ENCODE measurements at regions not wholly inside any gene's neighbourhood (a gene's known extent, or its start where the extent isn't known, plus 50 kb on each side); places are given as distances from the start of the nearest gene placed in this dataset.
"Not testable (repeated sequence)": the region's sequence is repeated elsewhere in the genome, so short reads cannot be mapped to it uniquely, and the experiment has no call there.

DNA sequence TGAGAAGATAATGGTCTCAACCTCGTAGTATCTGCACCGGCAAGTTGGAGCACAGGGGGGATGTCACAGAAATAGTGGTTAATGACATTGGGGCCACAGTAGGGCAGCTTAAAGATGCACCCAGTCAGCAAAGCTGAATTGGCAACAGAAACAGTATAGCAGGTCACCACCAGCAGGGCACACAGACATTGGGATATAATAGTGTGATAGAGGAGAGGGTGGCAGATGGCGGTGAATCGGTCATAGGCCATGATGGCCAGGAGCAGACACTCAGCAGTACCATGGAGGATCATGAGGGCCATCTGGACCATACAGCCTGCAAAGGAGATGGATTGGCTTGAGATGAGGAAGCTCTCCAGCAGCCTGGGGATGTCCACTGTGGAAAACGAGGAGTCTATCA, 106.0 kb upstream of the OR9Q1 start:
- DNase-seq (ENCODE audit: low read depth in 3 of 3), result no peak

DNA sequence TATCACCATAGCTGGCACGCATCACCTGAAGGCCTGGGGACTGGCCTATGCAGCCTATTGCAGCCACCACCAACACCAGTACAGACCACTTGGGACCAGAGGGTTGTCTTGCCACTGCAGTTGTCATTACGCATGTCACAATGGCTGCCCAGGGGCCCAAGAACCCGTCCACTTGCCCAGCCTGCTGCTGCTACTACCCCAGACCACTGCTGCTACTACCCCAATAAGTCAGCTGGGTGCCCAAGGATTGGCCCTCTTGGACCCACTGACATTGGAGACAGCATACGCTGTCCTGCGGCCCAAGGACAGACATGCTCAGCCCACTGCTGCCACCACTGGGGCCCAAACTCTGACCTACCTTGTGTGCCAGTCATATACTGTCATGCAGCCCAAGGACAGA, 102.7 kb upstream of the OR9Q1 start:
- DNase-seq (ENCODE audit: low read depth in 3 of 3), result no peak

DNA sequence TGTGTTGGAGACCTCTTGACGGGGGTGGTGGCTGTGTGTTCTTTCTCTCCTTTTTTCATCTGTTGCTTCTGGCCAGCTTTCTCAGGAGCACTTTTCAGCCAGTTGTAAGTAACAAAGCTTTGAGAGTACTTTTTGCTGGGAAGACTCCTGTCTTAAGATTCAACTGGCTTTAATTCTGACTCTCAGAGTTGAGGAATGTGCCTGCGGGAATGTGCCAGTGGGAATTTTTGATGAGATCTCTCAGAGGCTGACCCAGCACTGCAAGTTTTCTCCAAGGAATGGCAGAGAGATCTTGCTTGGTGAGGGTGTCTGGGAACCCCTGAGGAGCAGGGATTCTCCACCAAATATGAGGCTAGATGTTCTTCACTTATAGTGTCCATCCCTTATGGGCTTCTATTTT, 91.6 kb upstream of the OR9Q1 start:
- no peak for DNase-seq (ENCODE audit: low read depth in 3 of 3)

DNA sequence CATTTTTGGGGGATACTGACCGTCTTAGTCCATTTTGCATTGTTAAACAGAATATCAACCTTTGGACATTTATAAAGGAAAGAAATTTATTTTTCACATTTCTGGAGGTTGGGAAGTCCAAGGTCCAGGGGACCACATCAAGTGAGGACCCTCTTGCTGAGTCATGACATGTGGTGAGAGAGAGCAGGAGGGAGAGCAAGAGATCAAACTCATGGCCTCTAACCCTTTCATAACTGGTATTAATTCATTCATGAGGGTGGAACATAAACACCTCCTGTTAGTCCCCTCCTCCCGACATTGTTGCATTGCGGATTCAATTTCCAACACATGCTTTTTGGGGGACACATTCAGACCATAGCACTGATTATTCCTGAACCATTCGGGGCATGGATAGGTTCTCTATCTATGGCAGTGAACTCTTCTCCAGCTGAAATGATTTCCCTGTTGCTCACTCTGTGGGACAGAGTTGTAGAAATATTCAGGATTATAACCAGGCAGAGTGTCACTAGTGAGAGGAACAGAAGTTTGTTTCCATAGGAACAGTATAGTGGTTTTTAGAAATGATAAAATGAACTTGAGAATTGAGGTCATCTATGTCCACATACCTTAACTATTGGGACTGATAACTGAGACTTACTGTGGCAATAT, 88.2 kb upstream of the OR9Q1 start:
- no peak for DNase-seq (ENCODE audit: low read depth in 3 of 3)

DNA sequence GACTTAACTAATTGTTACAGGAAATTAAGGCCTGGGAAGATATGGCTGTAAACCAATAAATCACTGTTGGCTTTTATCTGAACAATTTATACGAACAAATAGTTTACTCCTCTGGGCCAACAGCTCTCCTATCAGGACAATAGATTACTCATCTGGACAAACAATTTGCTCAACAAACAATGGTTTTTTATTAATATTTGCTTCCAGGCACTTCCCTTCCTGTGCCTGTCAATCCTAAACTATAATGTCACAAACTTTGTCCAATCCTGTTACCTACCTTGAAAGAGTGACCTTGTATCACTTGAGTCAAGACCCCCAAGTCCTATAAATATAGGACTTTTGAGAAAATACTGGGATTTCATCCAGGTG, 87.6 kb upstream of the OR9Q1 start:
- DNase-seq (ENCODE audit: low read depth in 3 of 3), result no peak

DNA sequence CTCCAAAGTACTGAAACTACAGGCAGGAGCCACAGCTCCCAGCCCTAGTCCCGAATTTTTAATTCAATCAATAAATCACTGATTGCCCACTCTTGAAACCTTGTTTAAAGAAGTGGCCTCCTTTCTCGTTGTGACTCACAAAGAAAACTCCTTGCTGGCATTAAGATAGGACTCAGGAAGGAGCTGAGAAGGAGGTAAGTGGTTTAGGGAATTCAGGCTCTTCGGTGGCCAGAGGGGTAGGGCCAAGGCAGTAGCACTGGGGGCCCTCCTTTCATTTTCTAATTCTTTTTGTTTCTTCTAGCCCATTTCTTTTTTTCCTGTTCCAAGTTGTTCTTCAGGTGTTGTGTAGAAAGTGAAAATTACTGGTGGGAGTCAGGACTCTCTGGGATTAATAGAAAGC, 86.2 kb upstream of the OR9Q1 start:
- no peak for DNase-seq (ENCODE audit: low read depth in 3 of 3)

DNA sequence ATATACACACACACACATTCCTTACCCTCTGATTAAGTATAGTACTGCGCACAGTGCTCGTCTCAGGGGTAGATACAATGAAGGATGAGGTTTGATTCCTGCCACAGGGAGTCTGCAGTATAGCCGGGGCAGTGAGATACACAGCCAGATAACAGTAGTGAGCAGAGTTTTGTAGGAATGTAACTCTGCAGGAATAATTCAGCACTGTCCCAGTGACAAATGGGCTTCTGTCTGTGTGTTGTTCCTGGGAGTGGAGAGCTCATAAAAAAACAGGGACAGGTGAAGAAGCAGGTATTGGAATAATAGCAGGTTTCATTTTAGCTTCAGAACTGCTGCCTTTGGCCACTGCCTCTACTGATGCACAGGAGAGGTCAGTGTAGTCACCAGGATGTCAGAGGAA, 85.3 kb upstream of the OR9Q1 start:
- DNase-seq (ENCODE audit: low read depth in 3 of 3), result no peak

DNA sequence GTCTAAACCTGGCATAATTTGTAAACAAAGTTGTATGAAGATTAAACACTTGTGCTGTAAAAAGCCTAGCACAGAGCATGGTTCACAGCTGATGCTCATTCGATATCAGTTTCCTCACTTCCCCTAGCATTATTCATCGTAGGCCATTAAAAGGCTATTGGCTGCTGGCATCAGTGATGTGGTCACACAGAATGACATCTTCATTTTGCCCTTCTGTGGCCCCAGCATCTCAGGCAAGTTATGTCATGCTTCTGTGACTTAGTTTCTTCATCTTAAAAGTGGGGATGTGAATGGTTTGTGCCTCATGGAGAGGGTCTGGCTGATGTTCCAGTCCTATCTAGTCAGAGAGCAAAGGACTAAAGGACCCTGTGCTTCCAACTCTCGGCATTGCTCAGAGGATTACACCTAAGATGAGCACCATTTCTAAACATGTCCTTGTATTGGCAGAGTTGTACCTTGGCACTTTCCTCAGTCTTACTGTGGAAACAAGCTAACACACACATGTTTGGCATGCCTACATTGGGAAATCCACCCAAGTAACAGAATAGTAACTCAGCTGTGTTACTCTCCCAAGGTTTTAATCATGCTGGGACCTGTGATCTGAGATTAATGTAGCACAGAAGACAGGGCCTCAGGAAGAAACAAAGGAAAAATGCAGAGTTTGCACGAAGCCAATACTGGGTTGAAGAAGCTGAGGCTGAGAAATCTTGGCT, 83.5 kb upstream of the OR9Q1 start:
- DNase-seq (ENCODE audit: low read depth in 3 of 3), result no peak

DNA sequence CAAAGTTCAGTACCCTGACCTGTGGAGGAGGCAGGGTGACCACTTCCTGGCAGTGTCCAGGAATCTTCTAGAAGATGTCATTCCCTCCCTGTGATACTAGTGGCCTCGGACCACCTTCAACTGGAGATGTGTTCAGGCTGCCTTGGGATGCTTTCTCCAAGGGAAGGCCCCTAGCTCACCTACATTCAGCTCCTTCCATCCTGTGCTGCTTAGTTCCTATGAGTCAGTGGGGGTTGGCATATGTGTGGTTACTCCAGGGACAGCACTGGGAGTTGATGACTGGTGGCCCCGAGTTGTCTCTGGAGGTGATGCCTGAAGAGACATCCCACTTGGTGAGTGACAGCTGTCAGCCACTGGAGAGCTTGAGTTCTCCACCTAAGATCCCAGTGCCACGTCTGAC, 81.8 kb upstream of the OR9Q1 start:
- DNase-seq (ENCODE audit: low read depth in 3 of 3), result no peak

DNA sequence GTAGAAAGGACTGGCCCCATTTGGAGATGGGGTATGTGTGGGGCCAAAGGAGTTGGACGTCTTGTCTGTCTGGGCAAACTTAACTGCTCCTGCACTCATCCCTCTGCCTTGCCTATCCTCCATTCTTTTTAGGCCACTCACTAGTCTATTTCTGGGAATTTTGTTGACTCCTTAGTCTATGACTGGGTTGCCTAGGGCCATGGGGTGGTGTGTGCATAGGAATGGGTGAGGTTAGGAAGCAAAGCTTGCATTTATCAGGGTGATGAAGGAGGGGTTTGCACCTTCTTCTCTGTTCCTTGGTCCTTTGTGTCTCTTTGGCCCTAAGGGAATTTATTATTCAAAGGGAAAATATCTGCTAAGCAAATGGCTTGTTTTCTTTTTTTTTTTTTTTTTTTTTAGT, 80.9 kb upstream of the OR9Q1 start:
- no peak for DNase-seq (ENCODE audit: low read depth in 3 of 3)

DNA sequence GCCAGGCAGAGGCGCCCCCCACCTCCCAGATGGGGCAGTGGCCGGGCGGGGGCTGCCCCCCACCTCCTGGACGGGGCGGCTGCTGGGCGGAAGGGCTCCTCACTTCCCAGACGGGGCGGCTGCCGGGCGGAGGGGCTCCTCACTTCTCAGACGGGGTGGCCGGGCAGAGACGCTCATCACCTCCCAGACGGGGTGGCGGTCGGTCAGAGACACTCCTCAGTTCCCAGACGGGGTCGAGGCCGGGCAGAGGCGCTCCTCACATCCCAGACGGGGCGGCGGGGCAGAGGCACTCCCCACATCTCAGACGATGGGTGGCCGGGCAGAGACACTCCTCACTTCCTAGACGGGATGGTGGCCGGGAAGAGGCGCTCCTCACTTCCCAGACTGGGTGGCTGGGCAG, 79.9 kb upstream of the OR9Q1 start:
- not testable (repeated sequence) for DNase-seq (ENCODE audit: low read depth in 3 of 3)

DNA sequence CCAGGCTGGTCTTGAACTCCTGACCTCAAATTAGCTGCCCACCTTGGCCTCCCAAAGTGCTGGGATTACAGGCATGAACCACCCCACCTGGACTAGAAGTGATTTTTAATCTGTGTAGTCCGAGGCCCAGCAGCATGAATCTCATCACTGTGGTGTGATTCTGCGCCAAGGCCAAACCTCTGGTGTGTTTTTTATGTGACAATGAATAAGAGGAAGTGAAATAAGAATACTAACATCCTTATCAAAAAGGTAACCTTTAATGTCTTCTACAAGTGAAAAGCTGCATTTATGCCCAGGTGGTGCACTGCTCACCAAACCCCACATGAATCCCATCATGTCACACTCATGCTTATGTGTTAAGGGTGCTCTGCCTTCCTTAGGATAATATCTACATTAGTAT, 77.1 kb upstream of the OR9Q1 start:
- no peak for DNase-seq (ENCODE audit: low read depth in 3 of 3)

DNA sequence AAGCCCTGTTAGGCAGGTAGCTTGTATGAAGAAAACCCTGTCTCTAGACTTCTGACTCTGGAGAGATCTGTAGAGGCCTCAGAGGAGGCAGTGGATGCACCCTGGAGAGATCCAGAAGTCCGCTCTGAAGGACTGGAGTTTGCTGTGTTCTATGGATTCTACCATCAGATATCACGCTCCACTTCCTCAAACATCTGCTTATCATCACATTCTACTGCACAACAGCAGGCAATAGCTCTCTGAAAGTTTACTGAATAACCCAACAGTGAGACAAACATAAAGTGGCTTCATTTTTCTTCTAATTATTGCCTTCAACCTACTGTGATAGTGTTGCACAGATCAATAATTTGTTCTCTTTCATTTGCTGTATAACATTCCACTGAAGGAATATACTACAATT, 59.0 kb upstream of the OR9Q1 start:
- DNase-seq (ENCODE audit: low read depth in 3 of 3), result no peak

DNA sequence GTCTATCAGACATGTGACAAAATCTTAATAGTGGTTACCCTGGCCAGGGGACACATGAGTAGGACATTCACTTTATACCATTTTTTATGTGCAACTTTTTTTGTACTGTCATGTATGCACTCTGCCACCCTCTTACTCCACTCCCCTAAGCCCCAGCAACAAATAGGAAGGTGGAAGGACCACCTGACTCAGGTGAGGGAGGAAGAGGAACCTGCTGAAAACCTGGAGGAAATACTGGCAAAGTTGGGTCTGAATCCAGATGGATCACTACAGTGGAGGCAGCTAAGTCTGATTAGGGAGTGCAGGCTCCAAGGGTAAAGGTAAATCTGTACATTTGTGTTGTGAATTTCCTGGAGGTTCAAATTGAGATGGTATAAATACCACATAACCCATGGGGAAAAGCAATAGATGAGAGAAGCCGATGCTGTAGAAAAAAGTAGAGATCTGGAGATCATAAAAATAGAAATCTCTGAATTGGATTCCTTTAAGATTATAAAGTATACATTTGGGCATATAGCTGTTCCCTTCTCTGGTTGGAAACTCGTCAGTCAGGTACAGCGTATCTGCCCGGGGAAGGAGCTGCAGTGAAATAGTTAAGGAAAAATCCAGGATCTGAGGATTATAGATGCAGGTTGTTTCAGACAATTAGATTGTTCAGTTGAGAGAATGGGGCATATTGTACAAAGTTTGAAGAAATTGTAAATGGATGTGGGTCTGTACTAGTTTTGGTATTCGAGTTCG, 52.2 kb upstream of the OR9Q1 start:
- no peak for DNase-seq (ENCODE audit: low read depth in 3 of 3)

DNA sequence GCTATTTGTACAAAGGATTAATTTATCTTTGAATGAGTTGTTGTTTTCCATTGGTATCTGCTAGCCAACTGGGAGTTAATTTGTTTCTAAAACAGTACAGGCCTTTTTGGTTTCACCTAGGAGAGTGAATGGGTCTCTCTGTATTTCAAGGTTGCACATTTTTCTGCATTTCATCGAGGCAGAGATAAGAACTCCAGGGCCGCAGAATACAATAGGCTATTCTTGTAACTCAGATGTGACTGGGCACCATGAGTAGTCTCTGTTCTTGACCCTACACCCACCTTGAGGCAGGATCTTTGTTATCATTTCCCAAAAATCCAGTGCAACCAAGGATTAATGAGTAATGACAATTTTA, 51.7 kb upstream of the OR9Q1 start:
- no peak for DNase-seq (ENCODE audit: low read depth in 3 of 3)

All from stimulated activated CD4-positive, alpha-beta T cell treated with anti-CD3 and anti-CD28 coated beads, TNF-alpha, amount 100 ng/mL, for 24 hours (primary cell).